PFSK-1 (cell line): ENCODE measurements at regions not wholly inside any gene's neighbourhood (a gene's known extent, or its start where the extent isn't known, plus 50 kb on each side); places are given as distances from the start of the nearest gene placed in this dataset.

Source experiments
- POLR2AphosphoS5 ChIP-seq: IDR thresholded peaks from 2 replicates; pipeline ENCODE4 v1.6.1; 2012; ENCODE audit warnings: low read depth, mild to moderate bottlenecking, control low read depth, low read length, moderate library complexity
- SIN3A ChIP-seq: IDR thresholded peaks from 2 replicates; pipeline ENCODE4 v1.6.1; 2012; ENCODE audit warnings: mild to moderate bottlenecking, low read length, moderate library complexity, borderline replicate concordance; ENCODE audit not compliant: insufficient read depth

DNA sequence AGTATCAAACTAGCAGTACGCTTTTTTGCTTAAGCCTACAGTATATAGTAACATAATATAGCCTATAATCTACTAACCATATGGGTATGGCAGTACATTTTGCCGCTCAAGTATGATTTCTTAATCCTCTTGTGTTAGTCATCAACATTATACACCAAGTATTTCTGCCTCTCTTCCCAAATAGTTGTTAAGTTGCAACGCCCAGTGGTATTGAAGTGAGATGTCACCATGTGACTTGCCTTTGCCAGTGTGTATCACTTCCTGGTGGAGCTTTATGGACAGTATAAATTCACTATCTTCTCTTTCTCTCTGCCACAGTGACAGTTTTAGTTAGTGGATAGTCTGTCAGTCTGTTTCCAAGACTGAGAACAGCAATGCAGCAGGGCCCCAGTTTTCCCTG is 535.5 kb downstream of the PDHA2 start:
- TF ChIP-seq POLR2AphosphoS5 (no peak), SIN3A (no peak)
